ENCODE measurements at regions not wholly inside any gene's neighbourhood (a gene's known extent, or its start where the extent isn't known, plus 50 kb on each side); places are given as distances from the start of the nearest gene placed in this dataset.

DNA sequence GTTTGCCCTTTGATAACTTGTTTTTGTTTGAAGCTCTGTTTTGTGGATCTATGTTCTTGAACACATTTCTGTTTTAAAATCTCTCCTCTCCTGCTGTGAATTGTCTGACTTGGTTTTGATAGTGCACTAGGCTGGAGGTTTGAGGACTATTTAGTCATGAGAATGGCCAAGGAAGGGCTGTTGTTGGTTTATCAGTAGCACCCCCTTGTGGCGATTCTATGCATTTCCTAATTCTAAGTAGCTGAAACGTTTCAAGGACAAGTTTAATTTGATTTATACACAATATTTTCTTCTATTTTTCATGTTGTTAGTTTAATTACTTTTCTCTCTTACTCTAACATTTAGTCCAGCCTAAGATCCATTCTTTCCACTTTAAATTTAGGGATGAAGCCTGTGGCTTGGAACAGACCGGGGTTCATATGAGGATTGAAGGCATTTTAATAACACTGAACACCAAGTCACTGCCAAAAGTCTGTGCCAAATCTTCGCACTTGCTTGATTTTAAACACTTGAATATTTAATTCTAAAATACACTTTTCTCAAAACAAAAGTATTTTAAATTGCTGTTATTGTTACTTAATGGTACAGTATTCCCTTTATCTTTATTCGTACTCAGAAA, 166.0 kb downstream of the SOCS6 start:
- DNase-seq (ENCODE audit: low read depth) = no peak

DNA sequence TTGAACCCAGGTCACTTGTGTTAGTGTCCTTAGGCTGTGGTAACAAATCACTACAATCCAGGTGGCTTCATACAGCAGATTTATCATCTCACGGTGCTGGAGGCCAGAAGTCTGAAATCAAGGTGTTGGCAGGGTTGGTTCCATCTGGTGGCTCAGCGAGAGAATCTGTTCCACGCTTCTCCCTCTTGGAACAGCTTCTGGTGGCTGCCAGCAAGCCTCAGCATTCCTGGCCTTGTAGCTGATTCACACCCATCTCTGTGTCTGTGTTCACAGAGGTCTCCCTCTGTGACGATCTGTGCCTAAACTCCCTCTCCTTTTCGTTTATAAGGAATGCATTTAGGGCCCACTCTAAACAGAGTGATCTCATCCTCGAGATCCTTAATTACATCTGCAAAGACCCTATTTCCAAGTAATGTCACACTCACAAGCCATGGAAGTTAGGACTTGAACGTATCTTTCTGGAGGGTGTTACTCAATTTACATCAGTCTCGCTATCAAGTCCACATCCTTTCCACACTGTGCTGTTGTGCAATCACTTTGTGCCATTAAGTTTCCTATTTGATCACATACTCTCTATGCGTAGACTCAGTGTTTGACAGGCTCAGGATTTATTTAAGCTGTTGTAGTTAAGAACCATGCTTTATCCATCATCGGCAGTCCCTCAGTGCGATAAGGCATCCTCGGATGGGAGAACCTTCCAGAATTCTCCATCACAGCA, 164.4 kb downstream of the SOCS6 start:
- no peak for DNase-seq (ENCODE audit: low read depth)

DNA sequence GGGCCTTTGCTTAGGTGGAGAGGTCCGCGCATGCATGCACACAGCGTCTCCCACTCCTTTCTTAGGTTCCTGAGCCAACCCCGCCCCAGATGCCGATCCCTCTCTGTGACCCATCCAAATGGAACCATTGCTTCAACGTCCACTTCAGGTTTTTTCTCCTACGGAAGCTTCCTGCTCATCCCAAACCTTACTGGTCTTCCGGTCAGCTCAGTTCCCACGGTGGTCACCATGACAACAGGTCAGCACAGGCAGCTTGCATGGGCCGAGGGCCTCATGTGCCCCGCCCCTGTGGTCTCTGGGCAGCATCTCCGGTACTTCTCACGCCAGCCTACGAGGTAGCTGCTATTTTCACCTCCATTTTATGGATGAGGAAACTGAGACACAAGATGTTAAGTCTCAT, 163.7 kb downstream of the SOCS6 start:
- no peak for DNase-seq (ENCODE audit: low read depth)

DNA sequence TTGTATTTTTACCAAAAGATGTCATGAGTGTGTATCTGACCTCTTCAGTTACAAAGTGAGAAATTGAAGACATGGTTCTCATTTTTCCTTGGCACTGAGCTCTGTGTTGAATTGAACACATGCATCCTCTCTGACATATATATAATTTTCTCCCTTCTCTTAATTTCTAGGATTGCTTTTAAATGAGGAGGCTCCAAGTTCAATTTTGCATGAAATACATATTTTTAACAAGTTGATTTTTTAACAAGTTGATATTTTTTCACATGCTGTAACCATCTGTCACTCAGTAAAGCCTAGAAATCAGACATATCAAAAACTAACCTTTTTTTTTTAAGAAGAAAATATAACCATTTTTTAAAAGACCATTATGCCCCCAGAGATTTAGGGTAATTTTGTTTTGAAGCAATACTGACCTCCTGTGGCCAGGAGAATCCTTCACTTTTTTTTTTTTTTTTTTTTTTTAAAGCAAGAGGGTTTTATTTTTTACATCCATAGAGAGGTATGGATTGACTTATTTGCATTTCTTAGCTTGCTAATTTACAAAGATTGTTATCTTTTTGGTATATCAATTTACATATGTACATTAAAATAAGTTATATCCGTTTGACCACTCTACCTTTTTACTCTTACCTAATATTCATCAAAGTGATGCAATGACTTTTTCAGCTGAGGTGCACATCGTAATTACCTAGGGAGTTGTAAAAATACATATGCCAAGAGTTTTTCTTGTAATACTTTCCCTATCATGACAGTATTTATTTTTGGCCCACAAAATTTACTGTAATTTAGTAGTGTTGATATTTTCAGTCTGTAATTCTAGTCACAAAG, 161.8 kb downstream of the SOCS6 start:
- DNase-seq (ENCODE audit: low read depth) = no peak

DNA sequence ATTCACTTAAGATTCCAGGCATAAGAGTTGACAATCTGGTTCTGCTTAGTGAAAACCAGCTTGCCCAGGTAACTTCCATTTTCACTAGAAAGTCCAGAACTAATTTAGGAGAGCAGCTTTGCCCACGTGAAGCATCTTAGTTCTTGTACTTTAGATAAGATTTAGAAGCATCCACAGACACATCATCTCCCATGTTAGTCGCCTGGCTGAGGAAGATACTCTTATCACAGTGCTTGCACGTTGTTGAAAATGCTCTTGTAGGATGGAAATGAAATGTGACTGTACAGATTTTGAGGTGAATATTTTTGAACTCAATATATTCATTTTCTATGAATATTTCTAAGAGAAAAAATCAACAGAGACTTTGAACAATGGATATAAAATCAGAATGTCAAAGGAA, 159.7 kb downstream of the SOCS6 start:
- no peak for DNase-seq (ENCODE audit: low read depth)

DNA sequence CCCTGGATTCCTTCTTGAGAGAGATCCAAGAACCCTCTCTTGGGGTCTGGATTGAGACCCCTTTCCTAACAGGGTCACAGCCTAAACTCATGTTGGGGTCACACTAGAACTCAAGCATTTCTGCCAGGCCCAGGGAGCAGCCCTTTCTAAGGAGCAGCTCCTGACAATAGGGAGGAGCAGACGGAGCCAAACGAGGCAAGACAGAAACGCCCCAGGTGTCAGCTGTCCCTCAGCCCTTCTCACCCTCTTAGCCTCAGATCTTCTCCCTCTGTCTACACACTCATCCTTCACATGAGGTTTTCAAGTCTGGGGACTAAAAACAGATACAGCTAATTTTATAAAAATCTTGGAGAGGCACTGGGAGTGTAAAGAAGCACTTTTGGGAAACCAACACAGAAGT, 157.2 kb downstream of the SOCS6 start:
- DNase-seq (ENCODE audit: low read depth) = no peak

DNA sequence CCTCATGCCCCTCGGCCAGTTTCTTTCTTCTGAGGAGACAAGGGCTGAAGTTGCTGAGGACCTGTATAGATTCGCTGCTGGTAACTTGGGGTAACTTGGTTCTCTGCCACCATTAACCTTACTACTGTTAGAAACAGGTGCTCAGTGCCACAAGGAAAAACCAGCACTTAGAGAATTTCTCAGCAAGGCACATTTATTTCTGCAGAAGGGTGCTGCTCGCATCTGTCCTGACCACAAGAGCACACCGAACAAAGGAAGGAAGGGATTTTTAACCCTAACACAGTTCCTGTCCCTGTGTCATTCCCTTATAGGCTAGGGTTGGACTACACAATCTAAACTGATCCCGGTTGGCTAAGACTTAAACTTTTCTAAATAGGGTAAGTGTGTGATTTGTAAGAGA, 154.1 kb downstream of the SOCS6 start:
- DNase-seq (ENCODE audit: low read depth) = no peak

DNA sequence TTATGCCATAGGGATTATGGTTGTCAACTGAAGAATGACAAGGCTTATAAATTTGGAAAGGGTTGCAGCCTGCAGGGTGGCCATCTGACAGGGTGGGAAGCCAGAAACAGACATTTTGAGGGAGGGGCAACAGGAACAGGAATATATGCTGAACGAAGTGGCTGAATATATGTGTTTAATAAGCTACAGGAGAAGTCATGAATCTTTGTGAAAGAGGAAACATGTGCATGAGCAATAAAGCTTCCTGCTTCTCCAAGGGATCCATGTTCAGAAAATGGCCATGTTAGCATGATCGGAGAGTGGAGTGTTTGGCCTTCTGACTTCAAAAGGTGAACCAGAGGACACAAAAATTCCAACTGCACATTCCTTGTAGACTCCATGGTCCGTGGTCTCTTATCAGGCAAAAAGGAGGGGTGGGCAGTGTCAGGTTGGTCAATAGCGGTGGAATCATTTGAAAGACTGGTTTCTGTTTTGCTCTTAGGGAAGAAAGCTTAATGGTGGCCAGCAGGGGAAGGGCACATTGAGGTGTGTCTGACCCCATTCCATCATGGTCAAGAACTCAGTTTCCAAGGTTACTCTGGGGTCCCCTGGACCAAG, 144.1 kb downstream of the SOCS6 start:
- DNase-seq (ENCODE audit: low read depth) = no peak

DNA sequence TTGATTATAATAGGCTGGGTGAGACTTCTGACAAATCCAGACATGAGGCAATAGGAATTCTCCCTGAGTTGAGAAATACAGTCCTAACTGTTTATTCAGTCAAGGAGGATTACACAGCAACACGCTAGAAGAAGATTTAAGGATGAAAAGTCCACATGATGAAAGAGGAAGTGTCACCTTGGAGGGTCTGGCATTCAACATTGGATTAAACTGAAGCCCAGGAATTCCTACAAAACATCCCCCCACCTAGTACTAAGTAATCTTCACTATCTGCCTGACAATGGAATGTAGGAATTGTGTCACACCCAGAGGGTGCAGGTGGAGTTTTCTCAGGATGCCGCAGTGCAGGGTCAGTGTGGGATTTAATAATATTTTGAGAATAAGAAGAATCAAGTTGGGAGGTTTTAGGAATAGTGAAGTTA, 142.4 kb downstream of the SOCS6 start:
- DNase-seq (ENCODE audit: low read depth) = no peak

DNA sequence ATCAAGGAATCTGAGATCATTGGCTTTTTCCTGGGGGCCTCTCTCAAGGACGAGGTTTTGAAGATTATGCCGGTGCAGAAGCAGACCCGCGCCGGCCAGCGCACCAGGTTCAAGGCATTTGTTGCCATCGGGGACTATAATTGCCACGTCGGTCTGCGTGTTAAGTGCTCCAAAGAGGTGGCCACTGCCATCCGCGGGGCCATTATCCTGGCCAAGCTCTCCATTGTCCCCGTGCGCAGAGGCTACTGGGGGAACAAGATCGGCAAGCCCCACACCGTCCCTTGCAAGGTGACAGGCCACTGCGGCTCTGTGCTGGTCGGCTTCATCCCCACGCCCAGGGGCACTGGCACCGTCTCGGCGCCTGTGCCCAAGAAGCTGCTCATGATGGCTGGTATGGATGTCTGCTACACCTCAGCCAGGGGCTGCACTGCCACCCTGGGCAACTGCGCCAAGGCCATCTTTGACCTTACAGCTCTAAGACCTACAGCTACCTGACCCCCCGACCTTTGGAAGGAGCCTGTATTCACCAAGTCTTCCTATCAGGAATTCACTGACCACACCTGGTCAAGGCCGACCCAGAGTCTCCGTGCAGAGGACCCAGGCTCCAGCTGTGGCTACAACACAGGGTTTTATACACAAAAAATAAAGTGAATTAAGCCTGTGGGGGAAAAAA, 141.8 kb downstream of the SOCS6 start:
- DNase-seq (ENCODE audit: low read depth) = no peak

DNA sequence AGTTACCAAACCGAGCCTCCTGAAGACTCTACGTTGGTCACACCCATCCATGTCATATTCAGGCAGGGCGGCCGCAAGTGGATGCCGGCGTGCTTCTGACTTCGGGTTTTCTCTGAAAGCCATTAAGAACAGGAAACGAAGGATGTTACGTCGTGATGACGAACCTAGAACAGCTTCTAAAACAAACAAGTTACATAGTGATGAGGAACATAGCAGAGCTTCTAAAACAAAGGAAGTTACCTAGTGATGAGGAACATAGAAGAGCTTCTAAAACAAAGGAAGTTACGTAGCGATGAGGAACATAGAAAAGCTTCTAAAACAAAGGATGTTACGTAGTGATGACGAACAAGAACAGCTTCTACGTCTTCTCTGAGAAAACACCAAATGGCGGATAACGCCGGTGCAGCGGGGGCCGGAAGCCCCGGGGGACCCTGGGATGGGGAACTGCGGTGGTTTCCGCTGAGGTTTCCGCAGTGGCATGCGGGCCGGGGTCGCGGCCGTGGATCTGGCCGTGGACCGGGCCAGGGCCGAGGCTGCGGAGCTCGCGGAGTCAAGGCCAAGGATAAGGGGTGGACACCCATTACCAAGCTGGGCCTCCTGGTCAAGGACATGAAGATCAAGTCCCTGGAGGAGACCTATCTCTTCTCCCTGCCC, 141.1 kb downstream of the SOCS6 start:
- no peak for DNase-seq (ENCODE audit: low read depth)

DNA sequence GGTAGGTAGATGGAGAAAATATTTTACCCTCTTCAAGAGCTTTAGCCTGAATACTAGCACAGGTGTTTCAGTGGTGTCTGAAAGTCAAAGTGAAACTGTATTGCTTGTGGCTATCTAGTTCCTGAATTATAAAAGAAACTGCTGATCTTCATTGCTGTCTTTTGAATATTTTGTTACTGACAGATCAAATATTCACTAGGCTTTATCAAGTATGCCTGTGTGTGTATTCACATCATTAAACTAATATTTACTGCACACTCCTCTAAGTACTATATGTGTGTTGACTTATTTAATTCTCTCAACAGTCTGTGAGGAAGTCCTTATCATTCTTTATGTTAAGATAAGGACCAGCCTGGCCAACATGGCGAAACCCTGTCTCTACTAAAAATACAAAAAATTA, 139.6 kb downstream of the SOCS6 start:
- no peak for DNase-seq (ENCODE audit: low read depth)

DNA sequence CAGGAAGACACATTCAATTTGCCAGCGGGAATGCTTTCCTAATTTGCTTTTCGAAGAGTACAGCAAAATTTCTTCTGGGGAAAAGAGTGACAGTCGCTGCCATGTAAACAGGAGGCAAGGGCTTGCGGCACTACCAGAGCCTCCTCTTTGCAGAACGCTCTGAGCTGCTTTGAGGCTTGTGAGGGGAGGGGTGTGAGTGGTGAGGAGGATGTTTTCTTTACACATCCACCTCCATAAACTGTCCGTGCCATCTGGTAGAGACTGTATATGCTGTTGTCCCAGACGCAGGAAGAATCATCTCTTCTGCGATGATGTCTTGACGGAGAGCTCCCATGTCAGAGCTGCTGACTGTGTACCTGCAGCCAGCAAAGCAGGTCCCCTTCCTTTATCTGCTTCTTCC, 138.0 kb downstream of the SOCS6 start:
- DNase-seq (ENCODE audit: low read depth) = no peak

DNA sequence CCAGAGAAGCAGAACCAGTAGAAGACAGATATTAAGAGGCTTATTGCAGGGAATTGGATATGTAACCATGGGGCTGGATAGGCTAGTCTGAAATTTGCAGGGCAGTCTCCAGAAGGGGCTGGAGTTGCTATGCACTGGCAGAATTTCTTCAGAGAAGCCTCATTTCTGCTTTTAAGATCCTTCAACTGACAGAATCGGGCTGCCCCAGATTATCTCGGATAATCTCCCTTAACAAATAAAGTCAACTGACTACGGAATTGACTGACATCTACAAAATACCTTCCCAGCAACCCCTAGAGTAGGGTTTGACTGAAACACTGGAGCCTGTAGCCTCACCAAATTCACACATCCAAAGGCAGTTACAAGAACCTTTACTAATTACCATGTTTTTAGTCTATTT, 136.4 kb downstream of the SOCS6 start:
- DNase-seq (ENCODE audit: low read depth) = no peak

DNA sequence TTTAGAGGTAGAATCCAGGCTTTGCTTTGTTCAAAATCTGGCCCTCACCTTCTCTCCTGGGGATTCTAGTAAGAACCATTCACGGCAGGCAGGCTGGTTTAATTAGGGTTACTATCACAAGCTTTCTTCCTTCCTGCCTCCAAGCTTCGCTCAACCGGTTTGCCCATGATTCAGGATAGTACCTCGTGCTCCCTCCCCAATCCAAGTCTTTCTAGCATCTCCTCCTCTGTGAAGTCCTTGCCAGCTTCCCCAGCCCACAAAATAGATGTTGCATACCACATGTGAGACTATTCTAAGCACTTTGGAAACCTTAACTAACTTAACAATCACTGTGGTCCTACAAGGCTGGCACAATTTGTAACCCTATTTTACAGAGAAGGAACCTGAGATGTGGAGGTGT, 135.1 kb downstream of the SOCS6 start:
- DNase-seq (ENCODE audit: low read depth) = no peak

DNA sequence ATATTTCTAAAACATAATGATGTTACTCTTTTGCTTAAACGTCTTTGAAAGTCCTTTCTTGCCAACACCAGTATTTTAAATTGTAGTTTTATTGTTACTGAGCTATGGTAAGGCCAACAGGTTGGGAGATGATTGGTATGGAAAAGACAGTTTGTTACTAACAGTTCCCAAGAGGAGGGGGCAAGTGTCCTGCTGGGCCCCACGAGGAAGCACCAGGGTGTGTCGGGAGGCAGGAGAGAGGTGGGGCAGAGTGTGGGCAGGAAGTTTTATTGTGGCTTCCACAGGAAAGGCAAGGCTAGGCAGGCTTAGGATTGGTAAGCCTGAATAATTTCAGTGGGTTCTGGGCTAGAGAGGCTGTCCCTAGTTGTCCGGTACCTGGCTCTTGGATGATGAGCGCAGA, 134.3 kb downstream of the SOCS6 start:
- no peak for DNase-seq (ENCODE audit: low read depth)

DNA sequence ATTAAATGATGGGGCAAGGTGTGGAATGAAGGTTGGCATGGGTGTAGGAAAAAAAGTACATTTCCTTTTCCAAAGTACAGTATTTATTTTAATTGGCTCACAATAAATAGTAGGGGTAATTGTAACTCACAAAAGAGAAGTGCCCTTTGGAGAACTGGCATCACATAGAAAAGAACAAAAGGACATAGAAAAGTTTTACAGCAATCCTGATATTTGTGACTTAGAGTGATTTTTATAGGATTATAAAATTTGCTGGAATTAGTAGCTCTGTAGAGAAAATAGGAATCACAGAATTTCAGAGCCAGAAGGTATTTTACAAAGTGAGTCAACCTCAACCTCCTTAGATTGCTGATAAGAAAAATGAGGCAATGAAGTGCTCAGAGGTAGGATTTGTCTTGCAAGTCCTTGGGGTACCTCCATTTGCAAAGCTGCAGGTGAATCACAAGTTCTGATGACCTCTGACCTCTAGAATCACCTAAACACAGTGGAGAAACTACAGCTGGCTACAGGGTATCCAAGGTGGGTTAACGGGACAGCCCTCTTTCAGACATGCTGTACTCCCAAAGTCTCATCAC, 133.6 kb downstream of the SOCS6 start:
- no peak for DNase-seq (ENCODE audit: low read depth)

DNA sequence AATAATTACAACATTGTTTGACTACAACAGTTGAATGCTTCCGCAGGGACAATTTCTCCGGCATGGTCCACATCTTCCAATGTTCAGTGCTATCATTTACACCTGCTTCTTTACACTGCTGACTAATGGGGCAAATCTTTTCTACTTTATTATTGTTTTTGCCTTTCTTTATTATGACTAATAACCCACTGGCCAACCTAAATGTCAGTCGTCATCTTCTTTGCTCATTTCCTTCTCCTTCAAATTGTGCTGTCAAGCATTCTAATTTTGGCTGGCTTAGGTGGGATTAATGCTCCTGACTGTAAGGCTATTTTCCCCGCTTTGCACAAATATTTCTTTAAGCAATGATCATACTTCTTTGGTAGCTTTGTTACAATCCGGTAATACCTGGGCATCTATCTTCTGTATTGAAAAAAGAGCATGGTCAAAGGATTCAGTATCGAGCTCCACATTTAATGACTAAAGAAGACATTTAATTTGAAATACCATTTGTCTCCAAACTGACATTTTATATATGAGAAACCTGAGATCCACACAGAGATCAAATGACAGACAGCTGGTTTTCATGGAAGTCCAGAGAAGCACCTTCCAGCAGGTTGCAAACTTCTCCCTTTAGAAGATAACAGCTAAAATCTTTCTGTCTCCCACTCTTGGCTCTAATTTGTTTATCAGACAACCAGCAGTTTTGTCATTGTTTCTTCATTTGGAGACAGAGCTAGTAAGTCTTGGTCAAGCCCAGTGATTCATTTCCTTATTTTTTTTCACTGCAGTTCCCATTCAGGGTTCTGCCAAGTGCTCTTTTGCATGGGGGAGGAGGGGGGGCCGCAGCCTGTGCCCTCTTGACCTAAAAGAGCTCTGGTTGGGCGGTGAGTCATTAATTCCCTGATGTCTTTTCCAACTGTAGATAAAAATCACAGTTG, 132.9 kb downstream of the SOCS6 start:
- no peak for DNase-seq (ENCODE audit: low read depth)

DNA sequence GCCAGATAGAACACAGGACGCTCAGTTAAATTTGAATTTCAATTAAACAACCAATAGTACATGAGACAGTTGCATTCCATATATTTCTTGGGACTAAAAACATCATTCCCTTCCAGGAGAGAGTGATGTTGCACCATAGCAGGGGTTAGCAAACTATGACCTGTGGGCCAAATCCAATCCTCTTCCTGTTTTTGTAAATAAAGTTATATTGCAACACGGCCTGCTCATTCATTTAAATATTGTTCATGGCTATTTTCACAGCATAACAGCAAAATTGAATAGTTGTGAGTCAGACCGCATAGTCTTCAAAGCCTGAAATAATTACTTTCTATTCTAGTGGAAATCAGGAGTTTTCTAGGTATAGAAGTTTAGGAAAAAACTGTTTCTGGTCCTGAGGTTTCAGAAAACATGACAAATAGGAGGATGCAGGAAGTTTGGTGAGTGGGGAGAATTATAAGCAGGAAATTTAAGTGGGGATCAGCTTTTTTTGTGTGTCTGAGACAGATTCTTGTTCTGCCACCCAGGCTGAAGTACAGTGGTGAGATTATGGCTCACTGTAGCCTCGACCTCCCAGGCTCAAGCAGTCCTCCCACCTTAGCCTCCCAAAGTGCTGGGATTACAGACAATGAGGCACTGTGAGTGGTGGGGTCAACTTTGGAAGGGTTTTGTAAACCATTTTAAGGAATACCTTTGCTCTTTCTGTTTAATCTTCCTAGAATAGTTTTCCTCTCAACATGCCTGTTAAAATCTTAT, 131.5 kb downstream of the SOCS6 start:
- DNase-seq (ENCODE audit: low read depth) = no peak

DNA sequence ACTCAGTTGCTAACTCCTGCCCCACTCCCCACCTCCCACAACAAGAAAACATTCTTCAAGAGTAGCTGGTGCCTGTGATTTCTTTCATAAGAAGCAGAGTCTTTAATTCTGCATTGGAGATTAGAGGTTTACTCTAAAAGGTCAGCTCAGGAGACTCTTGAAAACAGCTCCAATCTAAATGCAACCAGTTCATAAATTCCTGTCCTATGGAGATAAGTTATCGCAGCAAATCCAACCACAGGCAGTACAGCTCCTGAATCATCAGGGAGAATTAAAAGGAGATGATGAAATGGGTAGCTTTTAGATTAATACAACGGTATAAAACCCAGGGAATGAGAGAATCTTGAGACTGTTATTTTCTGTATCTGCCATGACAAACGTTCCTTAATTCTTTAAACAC, 130.7 kb downstream of the SOCS6 start:
- DNase-seq (ENCODE audit: low read depth) = no peak
